RCC 7860 (cell line): ENCODE measurements at regions not wholly inside any gene's neighbourhood (a gene's known extent, or its start where the extent isn't known, plus 50 kb on each side); places are given as distances from the start of the nearest gene placed in this dataset.
"Not testable (repeated sequence)": the region's sequence is repeated elsewhere in the genome, so short reads cannot be mapped to it uniquely, and the experiment has no call there.

Experiments used
- DNase-seq: peaks from one replicate; pipeline ENCODE4 v3.0.0-alpha.2; 2015; ENCODE audit warnings: low spot score
- FAIRE-seq: peaks from 2 replicates; lab custom pipeline; 2012; peaks lifted over from hg19 to GRCh38; lab: Jason Lieb, UNC

DNA sequence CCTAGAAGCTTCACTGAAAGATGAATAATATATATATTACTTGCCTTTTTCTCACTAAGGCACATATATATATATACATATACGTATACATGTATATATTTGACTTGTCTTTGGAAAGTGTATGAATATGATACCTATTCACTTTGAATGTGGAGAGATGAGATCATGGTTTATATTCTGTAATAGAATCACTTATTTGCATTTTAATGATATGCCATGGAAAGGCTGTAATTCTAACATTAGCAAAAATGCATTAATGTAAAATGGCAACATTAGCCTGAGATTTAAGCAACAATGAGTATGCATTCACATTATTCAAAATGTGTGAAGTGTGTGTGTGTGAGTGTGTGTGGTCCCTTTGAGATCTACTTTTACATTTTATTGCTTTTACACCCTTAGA, 54.5 kb upstream of the PRKD1 start:
- DNase-seq (no peak), FAIRE-seq (no peak)

DNA sequence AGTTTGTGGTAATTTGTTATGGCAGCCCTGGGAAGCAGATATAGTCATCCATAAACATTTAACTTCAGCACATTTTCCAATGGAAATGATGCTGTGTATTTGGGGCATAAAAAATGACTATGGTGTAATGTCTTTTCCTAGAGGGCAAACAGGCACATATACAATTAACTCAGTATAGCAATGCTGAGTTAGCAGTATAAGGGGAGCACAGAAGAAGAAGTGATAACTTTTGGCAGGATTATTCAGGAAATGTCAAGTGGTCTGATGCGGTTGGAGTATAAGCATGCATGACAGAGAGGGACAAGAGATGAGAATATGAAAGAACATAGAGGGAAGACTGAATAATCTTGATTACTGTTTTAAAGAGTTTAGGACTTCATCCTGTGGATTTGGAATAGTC, 55.3 kb upstream of the PRKD1 start:
- FAIRE-seq (no peak), DNase-seq (no peak)

DNA sequence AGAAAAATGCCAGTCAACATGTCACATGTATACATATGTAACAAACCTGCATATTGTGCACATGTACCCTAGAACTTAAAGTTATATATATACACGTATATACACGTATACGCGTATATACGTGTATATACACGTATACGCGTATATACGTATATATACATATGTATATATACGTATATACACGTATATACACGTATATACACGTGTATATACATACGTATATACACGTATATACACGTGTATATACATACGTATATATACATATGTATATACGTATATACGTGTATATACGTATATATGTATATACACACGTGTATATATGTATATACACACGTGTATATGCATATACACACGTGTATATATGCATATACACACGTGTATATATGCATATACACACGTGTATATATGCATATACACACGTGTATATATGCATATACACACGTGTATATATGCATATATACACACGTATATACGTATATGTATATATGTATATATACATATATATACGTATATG, 62.8 kb upstream of the PRKD1 start:
- DNase-seq, FAIRE-seq: not testable (repeated sequence)

DNA sequence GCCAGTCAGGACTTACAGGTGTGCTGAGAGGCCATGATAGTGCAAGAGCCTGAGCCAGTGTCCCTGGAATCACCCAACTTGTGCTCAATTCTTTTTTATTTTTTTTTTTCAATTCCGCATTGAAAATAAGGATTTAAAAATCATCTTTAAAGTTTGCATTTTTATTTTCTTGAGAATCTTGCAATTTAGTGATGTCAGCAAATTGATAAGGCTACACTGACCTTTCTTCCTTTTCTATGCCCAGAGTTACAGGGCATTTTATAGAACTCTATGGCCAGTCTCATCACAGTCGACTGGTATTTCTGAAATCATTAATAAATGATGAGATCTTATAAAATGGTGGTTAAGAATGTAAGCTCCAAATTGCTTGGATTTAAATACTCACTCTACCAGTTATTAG, 63.3 kb upstream of the PRKD1 start:
- DNase-seq, result no peak
- no peak for FAIRE-seq

DNA sequence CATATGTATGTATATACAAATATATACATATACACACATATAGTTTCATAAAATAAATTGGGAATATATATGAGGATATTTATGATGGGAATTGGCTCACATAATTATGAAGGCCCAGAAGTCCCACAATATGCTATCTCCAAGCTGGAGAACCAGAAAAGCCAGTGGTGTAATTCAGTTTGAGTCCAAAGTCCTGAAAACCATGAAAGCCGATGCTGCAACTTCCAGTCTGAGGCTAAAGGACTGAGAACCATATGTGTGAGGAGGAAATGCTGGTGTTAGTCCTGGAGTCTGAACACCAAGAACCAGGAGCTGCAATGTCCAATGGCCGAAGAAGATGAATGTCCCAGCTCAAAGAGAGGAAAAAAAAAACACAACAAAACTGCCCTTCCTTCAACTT, 65.5 kb upstream of the PRKD1 start:
- FAIRE-seq (no peak), DNase-seq (no peak)

DNA sequence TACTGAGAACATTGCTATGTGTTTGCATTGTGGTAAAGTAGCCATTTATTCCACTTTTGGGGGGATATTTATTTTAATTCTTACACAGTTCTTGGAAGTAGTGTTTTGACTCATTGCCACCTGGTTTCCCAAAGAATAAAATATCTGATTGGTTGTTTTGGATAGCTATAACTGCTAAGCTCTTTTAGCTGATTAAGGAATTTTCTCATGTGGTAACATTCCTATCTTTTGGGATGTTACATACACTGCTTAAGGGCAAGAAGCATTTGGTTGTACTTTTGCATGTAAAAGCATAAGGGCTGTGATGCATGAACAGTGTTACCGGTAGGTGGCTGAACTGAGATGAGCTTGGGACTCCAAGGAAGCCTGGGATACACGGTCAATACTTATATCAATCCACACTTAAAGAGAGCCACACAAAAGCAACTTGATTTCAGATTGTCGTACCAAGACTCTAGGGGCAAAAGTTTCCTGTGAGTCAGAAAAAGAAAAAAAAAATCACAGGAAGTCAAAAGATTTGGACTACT, 71.4 kb upstream of the PRKD1 start:
- DNase-seq (no peak), FAIRE-seq (no peak)

DNA sequence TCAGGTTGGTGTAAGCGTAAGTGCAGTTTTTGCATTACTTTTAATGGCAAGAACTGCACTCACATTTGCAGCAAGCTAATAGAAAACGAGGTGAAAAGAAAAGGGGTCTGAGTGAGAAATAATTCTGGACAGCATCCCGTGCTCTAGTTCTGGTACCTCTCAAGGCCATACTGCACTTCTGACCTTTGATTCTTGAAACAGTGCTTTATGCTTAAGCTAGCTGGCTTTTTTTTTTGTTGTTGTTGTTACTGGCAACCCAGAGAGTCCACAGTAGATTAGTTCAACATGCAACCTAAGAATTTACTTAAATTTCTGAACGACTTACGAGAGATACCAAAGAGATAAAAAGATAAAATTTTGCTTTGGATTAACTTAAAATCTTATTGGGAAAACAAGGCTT, 75.2 kb upstream of the PRKD1 start:
- no peak for FAIRE-seq
- no peak for DNase-seq

DNA sequence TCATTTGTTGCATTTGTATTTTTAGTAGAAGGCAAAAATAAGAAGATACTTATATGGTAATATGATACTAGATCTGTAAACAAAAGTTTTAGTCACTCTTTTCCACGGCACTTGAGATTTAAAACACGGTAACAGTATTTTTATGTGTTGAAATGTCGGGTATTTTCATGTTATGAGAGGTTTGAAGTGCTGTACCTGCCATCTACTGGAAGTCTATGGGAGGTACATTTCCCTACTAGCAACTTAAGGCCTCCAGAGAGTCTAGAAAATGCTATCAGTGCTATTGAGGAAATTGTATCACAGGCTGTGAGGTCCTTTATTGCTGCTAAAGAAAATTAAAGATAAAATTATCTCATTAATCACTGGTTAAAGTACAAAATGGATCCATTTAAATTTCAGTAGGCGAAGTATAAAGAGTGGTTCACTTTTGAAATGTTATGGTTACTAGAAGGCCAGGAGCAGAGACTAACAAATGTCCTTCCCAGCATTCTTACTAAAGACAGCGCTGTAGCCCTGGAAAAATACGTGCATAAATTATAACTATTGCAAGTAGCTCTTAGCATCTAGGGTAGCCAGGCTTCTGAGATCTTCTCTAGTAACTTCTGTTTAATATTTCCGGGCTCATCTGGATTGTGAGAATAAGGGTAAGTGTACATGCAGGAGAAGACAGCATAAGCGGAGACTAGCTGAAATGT, 77.6 kb upstream of the PRKD1 start:
- no peak for FAIRE-seq

DNA sequence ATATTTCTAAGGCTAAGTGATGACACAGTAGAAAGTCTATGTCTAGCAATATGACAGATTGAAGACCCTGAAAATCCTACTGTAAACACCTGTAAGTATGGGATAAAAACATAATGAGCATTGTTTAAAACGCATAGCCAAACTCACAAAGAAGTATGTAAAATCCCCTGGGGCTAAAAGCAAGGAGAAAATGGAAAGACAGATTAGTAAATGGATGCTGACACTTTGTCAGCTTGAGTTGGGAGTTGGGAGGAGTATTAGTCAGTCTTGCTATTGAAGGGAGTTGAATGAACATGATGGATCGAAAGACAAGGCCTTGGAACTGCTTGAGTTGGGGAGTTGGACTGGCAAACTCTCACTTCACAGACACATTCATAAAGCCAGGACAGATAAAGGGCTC, 79.0 kb upstream of the PRKD1 start:
- FAIRE-seq, result no peak
- no peak for DNase-seq

More for the DNA sequence above, 77.6 kb upstream of the PRKD1 start:
- peak; percentile 15 for DNase-seq

DNA sequence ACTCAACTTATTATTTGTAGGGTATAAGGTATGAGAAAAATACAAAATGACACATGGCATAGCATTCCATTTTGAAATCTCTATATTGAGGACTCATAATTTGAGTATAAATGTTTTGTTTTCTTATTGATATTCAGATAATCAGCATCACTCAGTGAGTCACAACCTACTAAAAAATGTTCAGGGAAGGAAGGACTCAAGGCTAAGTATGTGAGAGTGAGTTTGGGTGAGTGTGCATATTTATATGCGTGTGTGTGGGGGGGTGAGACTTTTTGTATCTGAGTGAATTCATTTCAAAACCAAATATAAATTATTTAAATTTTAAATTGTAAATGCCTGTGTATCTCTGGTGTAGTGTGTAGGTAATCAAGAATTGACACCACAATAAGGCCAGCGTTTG, 87.8 kb upstream of the PRKD1 start:
- FAIRE-seq, result no peak
- DNase-seq, result no peak

DNA sequence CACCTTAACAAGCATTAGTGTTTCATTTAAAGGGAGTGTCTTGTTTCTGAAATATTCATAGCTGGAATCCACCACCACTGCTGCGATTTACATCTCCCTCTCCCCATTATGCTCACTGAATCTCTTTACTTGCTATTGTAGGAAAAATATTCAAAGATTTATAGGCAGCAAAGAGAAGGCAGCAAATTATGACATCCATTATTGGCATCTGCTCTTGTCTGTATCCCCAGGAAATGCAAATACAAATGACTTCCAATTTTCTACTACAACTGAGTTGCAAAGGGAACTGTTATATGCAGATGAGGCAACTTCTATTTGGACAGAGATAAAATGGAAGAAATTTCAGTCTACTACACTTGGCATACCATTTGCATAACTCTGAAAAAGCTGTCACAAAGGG, 88.4 kb upstream of the PRKD1 start:
- FAIRE-seq, result no peak
- DNase-seq, result no peak

DNA sequence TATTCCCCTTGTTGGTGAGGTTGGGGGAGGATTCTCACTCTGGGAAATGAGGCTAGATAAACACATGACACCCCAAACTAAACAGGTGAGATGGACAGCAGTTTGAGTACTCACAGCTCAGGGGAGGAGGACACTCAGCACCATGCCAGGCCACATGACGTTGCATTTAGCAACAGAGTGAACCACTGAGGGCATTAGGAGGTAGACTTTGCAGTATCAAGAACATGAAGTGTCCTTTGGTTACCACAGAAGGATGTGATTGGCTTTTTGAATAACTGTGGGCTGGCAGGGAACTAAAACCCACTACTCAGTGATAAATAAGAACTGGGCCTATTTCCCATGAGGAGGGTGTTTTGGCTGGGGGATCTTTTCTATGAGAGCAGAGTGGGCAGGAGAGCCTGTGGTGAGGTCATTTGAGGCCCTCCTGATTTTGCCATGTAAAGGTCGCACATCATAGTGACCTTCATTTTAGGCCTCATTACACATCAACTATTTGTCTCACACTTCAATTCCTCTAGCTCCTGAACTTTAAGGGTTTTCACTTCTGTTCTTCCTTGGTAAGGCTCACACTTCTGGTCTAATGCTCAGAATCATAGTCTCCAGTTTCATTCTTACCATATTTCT, 89.8 kb upstream of the PRKD1 start:
- FAIRE-seq (no peak), DNase-seq (no peak)

DNA sequence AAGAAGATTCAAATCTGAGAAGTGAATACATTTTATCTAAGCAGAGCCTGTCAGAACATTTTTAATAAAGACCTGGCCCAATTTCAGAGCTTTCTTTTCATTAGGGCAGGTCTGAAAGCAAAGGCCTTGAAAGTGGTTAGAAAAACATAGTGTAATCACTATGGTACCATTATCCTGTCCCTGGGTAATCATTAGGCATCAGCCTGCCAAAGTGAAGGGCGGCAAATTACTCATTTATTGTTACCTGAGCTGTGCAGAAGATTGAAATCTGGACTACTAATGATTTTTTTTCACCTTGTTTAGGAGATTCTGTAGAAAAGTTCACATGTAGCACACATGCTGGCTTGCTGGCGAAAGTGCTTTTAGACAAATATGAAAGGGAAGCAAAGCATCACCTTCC, 92.6 kb upstream of the PRKD1 start:
- FAIRE-seq, result no peak
- DNase-seq, result no peak

DNA sequence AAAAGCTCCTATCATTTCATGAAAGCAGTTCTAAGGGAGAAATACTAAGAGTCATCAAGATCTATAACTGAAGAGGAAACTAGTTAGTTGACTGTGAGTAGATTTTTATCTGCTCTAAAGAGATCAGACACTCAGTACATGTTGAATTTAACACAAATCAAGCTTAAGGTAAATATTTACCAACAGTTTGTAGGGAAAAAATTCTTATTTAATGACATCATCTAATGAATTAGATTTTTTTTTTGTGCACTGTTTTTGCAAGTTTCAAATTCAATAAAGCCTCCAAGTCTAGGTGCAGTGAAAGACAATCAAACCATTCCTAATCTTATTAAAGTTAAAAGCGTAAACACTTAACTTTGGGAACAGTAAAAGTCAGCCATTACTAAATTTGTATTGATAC, 93.0 kb upstream of the PRKD1 start:
- no peak for FAIRE-seq
- DNase-seq, result no peak

DNA sequence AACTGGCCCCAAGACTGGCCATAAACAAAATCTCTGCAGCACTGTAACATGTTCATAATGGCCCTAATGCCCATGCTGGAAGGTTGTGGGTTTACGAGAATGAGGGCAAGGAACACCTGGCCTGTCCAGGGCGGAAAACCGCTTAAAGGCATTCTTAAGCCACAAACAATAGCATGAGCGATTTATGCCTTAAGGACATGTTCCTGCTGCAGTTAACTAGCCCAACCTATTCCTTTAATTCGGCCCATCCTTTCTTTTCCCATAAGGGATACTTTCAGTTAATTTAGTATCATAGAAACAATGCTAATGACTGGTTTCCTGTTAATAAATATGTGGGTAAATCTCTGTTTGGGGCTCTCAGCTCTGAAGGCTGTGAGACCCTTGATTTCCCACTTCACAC, 95.7 kb upstream of the PRKD1 start:
- FAIRE-seq, DNase-seq: not testable (repeated sequence)

DNA sequence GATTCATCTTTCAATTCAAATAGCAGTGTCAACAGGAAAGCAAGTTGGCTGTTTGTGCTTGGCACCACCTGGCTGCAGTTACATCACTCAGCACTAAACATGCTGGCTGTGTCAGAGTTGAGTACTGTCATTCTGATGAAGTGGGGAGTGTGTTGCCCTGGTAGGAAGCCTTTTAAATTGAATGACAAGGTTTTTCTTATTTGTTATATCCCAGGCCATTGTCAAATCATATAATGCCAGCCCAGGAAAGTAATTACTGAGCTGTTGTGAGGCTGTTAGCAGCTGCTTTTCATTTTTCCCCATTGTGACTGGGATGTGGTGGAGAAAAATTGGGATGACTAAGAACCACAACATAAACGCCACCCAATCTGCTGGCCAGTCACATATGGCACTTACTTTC, 106.5 kb upstream of the PRKD1 start:
- no peak for FAIRE-seq
- DNase-seq, result no peak

DNA sequence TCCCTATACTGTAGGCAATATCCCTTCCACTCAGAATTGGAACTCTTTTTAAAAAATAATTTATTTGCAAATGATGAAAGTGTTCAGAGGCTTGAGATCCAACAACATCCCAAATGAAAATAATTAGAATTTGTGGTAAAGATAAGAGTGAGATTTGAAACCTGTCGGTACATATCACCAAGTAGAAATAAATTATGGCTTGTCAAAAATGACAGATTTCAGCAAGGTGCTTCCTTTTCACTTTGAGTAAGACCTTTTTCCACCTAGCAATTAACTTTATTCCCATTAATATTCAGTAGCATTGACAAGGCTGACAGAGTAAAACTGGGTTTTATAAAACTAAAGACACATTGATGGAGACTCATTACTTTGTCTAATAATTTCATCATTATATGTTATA, 107.7 kb upstream of the PRKD1 start:
- no peak for FAIRE-seq
- no peak for DNase-seq

DNA sequence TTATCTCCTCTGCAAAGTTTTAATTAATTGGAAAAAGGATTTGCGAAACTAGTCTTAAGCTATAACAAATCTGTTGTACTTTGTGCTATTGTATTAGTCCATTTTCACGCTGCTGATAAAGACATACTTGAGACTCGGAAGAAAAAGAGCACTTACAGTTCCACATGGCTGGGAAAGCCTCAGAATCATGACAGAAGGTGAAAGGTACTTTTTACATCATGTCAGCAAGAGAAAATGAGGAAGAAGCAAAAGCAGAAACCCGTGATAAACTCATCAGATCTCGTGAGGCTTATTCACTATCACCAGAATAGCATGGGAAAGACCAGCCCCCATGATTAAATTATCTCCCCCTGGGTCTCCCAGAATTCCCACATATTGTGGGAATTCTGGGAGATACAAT, 118.1 kb upstream of the PRKD1 start:
- FAIRE-seq (no peak), DNase-seq (no peak)

DNA sequence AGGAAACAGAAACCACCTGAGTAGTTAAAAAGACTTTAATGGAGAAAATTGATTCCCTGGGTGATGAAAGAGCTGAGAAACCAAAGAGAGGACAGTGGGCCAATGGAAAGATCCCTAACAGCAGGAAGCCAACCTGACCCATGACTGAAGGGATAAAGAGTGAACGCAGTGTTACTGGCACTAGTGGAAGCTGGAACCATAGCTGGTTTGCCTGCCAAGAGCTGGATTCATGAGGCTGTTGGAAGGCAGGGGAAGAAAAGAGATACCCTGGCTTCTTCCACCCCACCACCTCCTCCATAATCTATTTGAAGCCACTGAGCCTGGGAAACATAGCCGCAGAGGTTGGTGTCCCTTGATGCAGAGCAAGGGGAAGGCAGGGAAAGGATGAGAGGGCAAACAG, 125.5 kb upstream of the PRKD1 start:
- DNase-seq (no peak), FAIRE-seq (no peak)

DNA sequence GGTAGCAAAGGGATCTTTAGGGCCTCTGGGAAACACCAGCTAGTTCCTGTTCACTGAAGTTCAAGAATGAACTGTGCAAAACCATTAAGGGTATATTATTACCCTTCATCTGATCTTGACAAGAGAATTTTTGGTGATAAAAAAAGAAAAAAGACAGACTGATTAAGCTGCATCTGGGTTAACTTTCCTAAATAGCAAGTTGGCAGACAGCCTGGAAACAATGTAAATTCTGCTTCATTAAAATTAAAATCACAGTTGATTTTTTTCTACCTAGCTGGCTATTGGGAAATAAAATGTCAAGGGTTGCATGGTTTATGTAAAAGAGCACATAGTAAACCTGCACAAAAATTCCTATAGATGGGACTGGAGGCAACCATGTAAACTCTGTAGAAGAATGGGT, 126.6 kb upstream of the PRKD1 start:
- no peak for DNase-seq
- FAIRE-seq, result no peak

DNA sequence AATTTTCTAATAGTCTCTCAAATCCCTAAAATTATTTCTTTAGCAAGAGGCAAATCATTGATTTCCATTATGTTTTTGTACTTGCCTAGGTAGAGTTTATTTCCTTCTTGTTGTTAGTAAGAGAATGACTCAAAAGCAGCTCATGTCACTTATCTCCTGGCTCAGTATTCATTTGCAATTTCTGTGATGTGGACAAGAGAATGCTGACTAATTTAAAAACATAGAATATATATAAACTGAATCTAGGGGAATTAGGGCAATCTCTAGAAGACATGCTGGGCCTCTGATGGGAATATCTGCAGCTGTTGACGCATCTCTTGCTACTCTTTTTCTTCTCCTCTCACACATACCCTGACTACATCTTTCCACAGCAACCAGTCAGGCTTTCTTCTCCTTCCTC, 130.8 kb upstream of the PRKD1 start:
- FAIRE-seq (no peak), DNase-seq (no peak)

DNA sequence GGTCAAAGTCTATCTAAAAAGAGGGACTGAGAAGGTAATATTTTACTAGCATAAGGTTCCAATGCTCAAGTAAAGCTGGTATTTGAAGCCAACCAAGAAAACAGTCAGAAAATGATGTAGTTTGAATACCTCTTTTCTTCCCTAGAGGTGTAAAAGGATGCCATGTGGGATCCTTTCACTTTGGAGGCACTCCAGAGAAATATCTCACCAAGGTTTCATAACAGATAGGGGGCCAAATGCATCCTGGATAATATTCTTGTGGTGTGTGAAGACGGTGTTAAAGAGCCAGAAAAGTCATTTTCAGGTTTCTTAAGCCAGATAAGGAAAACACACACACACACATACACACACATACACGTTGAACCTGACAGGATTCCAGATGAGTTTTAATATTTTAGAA, 136.1 kb upstream of the PRKD1 start:
- no peak for FAIRE-seq

DNA sequence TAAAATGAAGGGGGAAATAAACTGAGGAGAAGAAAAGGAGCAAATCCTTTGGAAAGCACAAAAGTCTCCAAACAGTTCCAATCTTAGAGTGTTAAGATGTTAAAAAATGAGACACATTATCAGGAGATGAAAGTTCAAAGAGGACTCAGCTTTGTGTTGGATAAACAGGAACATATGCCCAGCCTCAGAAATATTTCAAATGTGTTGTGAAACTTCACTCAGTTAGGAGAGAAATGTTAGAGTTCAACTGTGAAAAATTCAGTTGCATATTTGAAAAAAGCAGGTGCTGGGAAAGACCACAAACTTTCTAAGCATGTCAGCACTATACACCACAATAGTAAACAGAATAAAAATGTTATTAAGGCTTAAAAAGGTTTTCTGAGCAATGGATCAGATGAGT, 136.8 kb upstream of the PRKD1 start:
- FAIRE-seq (no peak), DNase-seq (no peak)

More for the DNA sequence above, 136.1 kb upstream of the PRKD1 start:
- no peak for DNase-seq
